ENCODE measurements at regions not wholly inside any gene's neighbourhood (a gene's known extent, or its start where the extent isn't known, plus 50 kb on each side); places are given as distances from the start of the nearest gene placed in this dataset.

GRCh38 chr11:126127898-126128297, 65.2 kb upstream of the CDON start:
- Histone ChIP-seq H3K36me3 (ENCODE audit: low read depth) (no peaks in the 10 kb centered on the region), H3K27ac (ENCODE audit: poor library complexity, severe bottlenecking) (no peak overlapping the region), H3K9me3 (ENCODE audit: severe bottlenecking) (no peaks in the 10 kb centered on the region), H3K27me3 (ENCODE audit: insufficient read depth, poor library complexity, severe bottlenecking) (no peaks in the 10 kb centered on the region), H3K4me3 (ENCODE audit: severe bottlenecking) (no peak overlapping the region), H3K4me1 (ENCODE audit: insufficient read depth, poor library complexity, severe bottlenecking) (no peaks in the 10 kb centered on the region)
- ATAC-seq (ENCODE audit: low read depth) = no peak
- DNase-seq (ENCODE audit: low spot score) = no peak
- TF ChIP-seq CTCF (IDR thresholded peaks at IDR 0.05; ENCODE audit: poor library complexity, severe bottlenecking) = no peak

- no peak for TF ChIP-seq CTCF (IDR thresholded peaks at IDR 0.05; ENCODE audit: poor library complexity, severe bottlenecking)
- no peaks in the 10 kb centered on the region for H3K9me3 ChIP-seq (ENCODE audit: severe bottlenecking)
- no peaks in the 10 kb centered on the region for H3K36me3 ChIP-seq (ENCODE audit: low read depth)
- no peaks in the 10 kb centered on the region for H3K27me3 ChIP-seq (ENCODE audit: insufficient read depth, poor library complexity, severe bottlenecking)
- no peak overlapping the region for H3K4me3 ChIP-seq (ENCODE audit: severe bottlenecking)
- H3K4me1 ChIP-seq (ENCODE audit: insufficient read depth, poor library complexity, severe bottlenecking) = no peaks in the 10 kb centered on the region
- ATAC-seq (ENCODE audit: low read depth) (no peak), DNase-seq (ENCODE audit: low spot score) (no peak)
- no peak overlapping the region for H3K27ac ChIP-seq (ENCODE audit: poor library complexity, severe bottlenecking)
Observed at GRCh38 chr11:126127284-126127845, 64.7 kb upstream of the CDON start.

GRCh38 chr11:126124231-126124661, 61.6 kb upstream of the CDON start:
- no peaks in the 10 kb centered on the region for H3K27me3 ChIP-seq (ENCODE audit: insufficient read depth, poor library complexity, severe bottlenecking)
- H3K27ac ChIP-seq (ENCODE audit: poor library complexity, severe bottlenecking) = no peak overlapping the region
- H3K4me3 ChIP-seq (ENCODE audit: severe bottlenecking) = no peak overlapping the region
- no peaks in the 10 kb centered on the region for H3K9me3 ChIP-seq (ENCODE audit: severe bottlenecking)
- ATAC-seq (ENCODE audit: low read depth) (no peak), DNase-seq (ENCODE audit: low spot score) (no peak)
- H3K36me3 ChIP-seq (ENCODE audit: low read depth) = no peaks in the 10 kb centered on the region
- no peaks in the 10 kb centered on the region for H3K4me1 ChIP-seq (ENCODE audit: insufficient read depth, poor library complexity, severe bottlenecking)
- no peak for TF ChIP-seq CTCF (IDR thresholded peaks at IDR 0.05; ENCODE audit: poor library complexity, severe bottlenecking)

- Histone ChIP-seq H3K27me3 (ENCODE audit: insufficient read depth, poor library complexity, severe bottlenecking) (no peaks in the 10 kb centered on the region), H3K4me3 (ENCODE audit: severe bottlenecking) (no peak overlapping the region), H3K4me1 (ENCODE audit: insufficient read depth, poor library complexity, severe bottlenecking) (no peaks in the 10 kb centered on the region), H3K27ac (ENCODE audit: poor library complexity, severe bottlenecking) (no peak overlapping the region), H3K9me3 (ENCODE audit: severe bottlenecking) (no peaks in the 10 kb centered on the region), H3K36me3 (ENCODE audit: low read depth) (no peaks in the 10 kb centered on the region)
- TF ChIP-seq CTCF (IDR thresholded peaks at IDR 0.05; ENCODE audit: poor library complexity, severe bottlenecking) = peak; percentile 20
- DNase-seq (ENCODE audit: low spot score) (no peak), ATAC-seq (ENCODE audit: low read depth) (no peak)
Observed at GRCh38 chr11:126123686-126124085, 61.0 kb upstream of the CDON start.

GRCh38 chr11:126122863-126123262, 60.2 kb upstream of the CDON start:
- no peak for DNase-seq (ENCODE audit: low spot score)
- no peak for ATAC-seq (ENCODE audit: low read depth)
- Histone ChIP-seq H3K27ac (ENCODE audit: poor library complexity, severe bottlenecking) (no peak overlapping the region), H3K36me3 (ENCODE audit: low read depth) (no peaks in the 10 kb centered on the region), H3K4me3 (ENCODE audit: severe bottlenecking) (no peak overlapping the region), H3K9me3 (ENCODE audit: severe bottlenecking) (no peaks in the 10 kb centered on the region), H3K27me3 (ENCODE audit: insufficient read depth, poor library complexity, severe bottlenecking) (no peaks in the 10 kb centered on the region), H3K4me1 (ENCODE audit: insufficient read depth, poor library complexity, severe bottlenecking) (no peaks in the 10 kb centered on the region)
- no peak for TF ChIP-seq CTCF (IDR thresholded peaks at IDR 0.05; ENCODE audit: poor library complexity, severe bottlenecking)
